ENCODE measurements at regions not wholly inside any gene's neighbourhood (a gene's known extent, or its start where the extent isn't known, plus 50 kb on each side); places are given as distances from the start of the nearest gene placed in this dataset.

GRCh38 chr10:28111712-28112111 lies 112.8 kb upstream of the ODAD2 start:
- dilution Hi-C loops (cut with MboI; ENCODE audit: extremely low pct_ligation_motif_present, low sequenced_read_pairs) (no loop called here), intact Hi-C loops (cut with micrococcal nuclease) (loop anchor here (1.0 kb wide), 1 partner anchor 19 kb away; no protein-coding TSS in a partner anchor)
- H3K4me1 ChIP-seq (ENCODE audit: control insufficient read depth, extremely low read depth, insufficient read depth, low read length): peaks cover 15% of the 10 kb centered on the region
- H4K20me1 ChIP-seq (replicated peaks; ENCODE audit: control insufficient read depth, extremely low read depth, insufficient read depth, low read length): no peaks in the 10 kb centered on the region
- ChIA-PET CTCF (interaction anchor here (1.0 to 1.1 kb wide), 2 partner anchors 16 to 68 kb away, joined by 3 to 4 read pairs; no protein-coding TSS in a partner anchor), POLR2A (no interaction called here)
- no TSS peak for BruUV-seq (replicated peaks)
- no peak overlapping the region for H2AFZ ChIP-seq (ENCODE audit: low read depth, low read length)
- no peaks in the 10 kb centered on the region for H3K9me1 ChIP-seq (replicated peaks; ENCODE audit: control insufficient read depth, extremely low read depth, insufficient read depth, low read length)
- H3K79me2 ChIP-seq (ENCODE audit: control insufficient read depth, insufficient read depth, low read length): no peaks in the 10 kb centered on the region
- peak; percentile 53 for DNase-seq (ENCODE audit: low read depth, low spot score)
- H3K9ac ChIP-seq (replicated peaks; ENCODE audit: extremely low read depth, insufficient read depth, low read length): peak overlapping the region; percentile 49
- peak overlapping the region; percentile 21 for H3K27ac ChIP-seq (ENCODE audit: insufficient read depth, low read depth, low read length)
- no peak overlapping the region for H3K4me3 ChIP-seq (replicated peaks in 1 of 3; ENCODE audit: insufficient read depth in 1 of 3, low read depth in 1 of 3, low read length in 3 of 3)
- H3K27me3 ChIP-seq (ENCODE audit: control insufficient read depth in 2 of 2, insufficient read depth in 2 of 2, low read length in 2 of 2): no peaks in the 10 kb centered on the region
- no peak for TF ChIP-seq MYC (IDR thresholded peaks at IDR 0.05; ENCODE audit: low read depth, low read length)
- TF ChIP-seq JUN (IDR thresholded peaks at IDR 0.05; ENCODE audit: borderline replicate concordance, insufficient read depth, insufficient read length, low read depth): no peak
- no peak for TF ChIP-seq GATA2 (IDR thresholded peaks at IDR 0.05; ENCODE audit: insufficient read depth, insufficient read length, low read depth, low read length)
- TF ChIP-seq FOS (IDR thresholded peaks at IDR 0.05; ENCODE audit: borderline replicate concordance, insufficient read depth, low read length): peak; percentile 21
- TF ChIP-seq POLR2AphosphoS5 (IDR thresholded peaks at IDR 0.05; ENCODE audit: insufficient read depth, low read depth, low read length): no peak
- TF ChIP-seq CTCF (IDR thresholded peaks at IDR 0.05; ENCODE audit: extremely low read depth in 1 of 2, insufficient read depth in 1 of 2, low read depth in 1 of 2, low read length in 2 of 2): no peak
- TF ChIP-seq MAX (IDR thresholded peaks at IDR 0.05; ENCODE audit: insufficient read depth, insufficient read length): no peak
- H3K9me3 ChIP-seq (replicated peaks; ENCODE audit: control insufficient read depth, insufficient read depth, low read length): no peaks in the 10 kb centered on the region
- peak overlapping the region; percentile 80 for H3K4me2 ChIP-seq (ENCODE audit: insufficient read depth, low read length)
- no peaks in the 10 kb centered on the region for H3K36me3 ChIP-seq (ENCODE audit: control insufficient read depth in 2 of 2, extremely low read depth in 1 of 2, insufficient read depth in 2 of 2, low read length in 2 of 2)
- no peak for FAIRE-seq

All from endothelial cell of umbilical vein (primary cell).